LNCAP (cell line): ENCODE measurements at regions not wholly inside any gene's neighbourhood (a gene's known extent, or its start where the extent isn't known, plus 50 kb on each side); places are given as distances from the start of the nearest gene placed in this dataset.

Experiments used
- TF ChIP-seq, protein P1 (sequence below): fragments of 450-650 bp; IDR thresholded peaks from 2 replicates; pipeline ENCODE4 v1.5.1; 2017; ENCODE audit warnings: mild to moderate bottlenecking

DNA sequence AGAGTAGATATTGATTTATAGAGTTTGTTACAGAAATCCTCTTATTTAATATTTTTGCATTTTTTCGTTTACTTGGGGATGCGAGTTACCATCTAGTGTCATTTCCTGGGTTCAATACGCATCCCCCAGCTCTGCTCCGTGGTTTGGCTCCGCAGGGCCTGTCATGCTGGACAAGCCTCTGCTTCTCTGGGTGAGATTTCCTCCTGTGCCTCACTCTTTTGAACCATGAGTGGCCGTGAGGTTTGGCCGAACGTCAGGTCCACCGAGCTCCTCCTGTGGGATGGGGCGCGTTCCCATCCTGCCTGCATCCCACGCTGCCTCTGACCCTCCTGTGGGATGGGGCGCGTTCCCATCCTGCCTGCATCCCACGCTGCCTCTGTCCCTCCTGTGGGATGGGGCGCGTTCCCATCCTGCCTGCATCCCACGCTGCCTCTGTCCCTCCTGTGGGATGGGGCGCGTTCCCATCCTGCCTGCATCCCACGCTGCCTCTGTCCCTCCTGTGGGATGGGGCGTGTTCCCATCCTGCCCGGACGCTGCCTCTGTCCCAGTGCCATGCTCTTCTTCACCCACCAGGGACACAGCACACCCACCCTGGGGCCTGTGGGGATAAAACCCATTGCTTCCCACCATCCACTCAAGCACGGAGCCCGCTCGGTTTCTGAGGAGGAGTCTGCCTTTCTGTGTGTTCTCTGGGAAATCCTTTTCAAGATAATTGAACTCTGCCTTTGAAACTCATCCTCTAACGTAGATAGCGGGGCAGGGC is 506.8 kb downstream of the BRD1 start:
- TF ChIP-seq, protein P1, sequence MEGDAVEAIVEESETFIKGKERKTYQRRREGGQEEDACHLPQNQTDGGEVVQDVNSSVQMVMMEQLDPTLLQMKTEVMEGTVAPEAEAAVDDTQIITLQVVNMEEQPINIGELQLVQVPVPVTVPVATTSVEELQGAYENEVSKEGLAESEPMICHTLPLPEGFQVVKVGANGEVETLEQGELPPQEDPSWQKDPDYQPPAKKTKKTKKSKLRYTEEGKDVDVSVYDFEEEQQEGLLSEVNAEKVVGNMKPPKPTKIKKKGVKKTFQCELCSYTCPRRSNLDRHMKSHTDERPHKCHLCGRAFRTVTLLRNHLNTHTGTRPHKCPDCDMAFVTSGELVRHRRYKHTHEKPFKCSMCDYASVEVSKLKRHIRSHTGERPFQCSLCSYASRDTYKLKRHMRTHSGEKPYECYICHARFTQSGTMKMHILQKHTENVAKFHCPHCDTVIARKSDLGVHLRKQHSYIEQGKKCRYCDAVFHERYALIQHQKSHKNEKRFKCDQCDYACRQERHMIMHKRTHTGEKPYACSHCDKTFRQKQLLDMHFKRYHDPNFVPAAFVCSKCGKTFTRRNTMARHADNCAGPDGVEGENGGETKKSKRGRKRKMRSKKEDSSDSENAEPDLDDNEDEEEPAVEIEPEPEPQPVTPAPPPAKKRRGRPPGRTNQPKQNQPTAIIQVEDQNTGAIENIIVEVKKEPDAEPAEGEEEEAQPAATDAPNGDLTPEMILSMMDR: no peak

DNA sequence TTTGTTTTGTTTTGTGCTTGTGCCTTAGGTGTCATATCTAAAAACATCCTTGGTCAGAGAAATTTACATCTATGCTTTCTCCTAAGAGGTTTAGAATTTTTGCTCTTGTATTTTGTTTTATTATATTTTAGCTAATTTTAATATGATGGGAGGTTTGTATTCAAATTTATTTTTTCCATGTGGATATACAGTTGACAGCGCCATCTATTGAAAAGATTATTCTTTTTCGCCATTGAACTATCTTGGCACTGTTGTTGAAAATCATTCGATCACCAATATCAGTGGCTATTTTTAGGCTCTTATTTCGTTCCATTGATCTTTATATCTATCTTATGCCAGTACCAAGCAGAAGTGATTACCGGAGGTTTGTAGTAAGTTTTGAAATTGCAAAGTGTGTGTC is 510.3 kb downstream of the BRD1 start:
- TF ChIP-seq, protein P1: peak; percentile 43; the same call in 1 of the 2 replicates

DNA sequence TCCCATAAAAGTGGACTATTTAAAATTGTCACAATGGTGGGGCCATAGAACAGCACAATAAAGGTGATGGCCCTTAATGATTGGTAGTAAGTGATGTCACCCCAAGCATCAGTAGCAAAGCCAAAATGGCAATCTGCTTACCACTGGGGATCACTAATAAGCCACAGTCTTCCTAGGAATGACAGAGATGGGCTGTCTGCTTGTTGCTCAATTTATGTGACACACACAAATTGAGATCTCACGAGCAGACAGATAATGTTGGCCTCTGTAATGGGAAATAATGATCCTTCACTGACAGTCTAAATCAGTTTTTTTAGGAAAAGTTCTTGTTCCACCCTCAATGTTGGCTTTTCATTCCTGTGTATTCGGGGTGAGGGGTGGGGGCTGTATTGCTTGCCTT is 515.1 kb downstream of the BRD1 start:
- TF ChIP-seq, protein P1: no peak

DNA sequence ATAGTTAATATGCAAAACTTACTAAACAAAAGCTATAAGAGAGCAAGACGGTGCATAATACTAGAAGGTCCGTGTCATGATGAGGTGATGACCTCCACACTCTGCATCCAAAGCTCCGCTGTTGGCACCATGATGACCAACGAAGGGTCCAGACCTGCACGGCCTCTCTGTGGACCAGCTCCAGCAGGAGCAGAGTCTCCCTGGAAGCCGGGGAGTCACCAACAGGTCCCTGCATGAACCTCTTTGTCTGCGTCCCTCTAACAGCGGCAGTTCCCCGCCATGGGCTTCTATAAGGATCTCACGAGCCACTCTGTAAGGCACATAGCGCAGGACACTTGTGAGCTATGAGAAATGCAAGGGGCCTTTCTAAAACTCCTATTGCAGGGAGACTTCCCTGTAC is 517.3 kb downstream of the BRD1 start:
- TF ChIP-seq, protein P1: no peak

DNA sequence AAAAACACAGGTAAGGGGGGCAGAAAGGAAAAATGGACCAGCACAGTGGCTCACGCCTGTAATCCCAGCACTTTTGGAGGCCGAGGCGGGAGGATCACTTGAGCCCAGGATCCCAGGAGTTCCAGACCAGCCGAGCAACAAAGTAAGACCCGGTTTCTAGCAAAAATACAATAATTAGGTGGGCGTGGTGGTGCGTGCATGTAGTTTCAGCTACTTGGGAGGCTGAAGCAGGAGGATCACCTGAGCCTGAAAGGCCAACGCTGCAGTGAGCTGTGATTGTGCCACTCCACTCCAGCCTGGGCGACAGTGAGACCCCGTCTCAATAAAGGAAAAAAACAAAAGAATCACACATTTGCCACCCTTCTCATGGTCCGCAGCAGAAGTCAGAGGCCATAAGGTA is 519.4 kb downstream of the BRD1 start:
- TF ChIP-seq, protein P1: no peak

DNA sequence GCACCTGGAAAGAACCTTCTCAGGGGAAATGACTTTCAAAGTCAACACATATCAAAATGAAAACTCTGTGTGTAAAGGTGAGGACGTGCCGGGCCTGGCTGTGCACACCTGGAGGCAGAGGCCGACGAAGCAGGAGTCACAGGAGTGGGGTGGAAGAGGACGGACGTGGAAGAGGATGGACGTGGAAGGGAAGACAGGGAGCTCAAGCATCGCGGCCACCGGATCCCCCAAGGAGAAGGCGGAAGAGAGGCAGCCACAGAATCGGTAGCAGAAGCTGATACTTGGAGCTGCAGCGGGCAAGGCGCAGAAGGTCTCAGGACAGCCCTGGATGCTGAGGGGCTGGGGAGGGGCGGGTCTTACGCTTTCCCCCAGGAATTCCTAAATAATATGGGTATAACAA is 519.8 kb downstream of the BRD1 start:
- TF ChIP-seq, protein P1: no peak

DNA sequence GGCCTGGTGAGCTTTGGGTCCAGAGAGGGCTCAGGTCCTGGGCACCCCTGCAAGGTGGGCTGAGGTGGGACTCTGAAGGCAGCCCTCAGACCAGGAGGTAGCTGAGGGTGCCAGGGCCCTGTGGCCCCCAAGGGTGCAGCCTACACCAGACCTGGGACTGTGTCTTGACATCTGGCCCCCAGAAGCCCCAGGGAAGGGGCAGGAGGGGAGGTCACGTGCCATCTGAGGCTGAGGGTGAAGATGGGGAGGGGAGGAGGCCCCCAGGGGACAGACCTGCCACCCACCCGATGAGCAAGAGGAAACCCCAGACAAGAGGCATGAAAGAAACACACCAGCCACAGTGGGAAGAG is 520.2 kb downstream of the BRD1 start:
- TF ChIP-seq, protein P1: no peak
